22Rv1 (cell line): ENCODE measurements at regions not wholly inside any gene's neighbourhood (a gene's known extent, or its start where the extent isn't known, plus 50 kb on each side); places are given as distances from the start of the nearest gene placed in this dataset.

Source experiments
- ZFX ChIP-seq: fragments of 450-650 bp; IDR thresholded peaks from 2 replicates; pipeline ENCODE4 v1.6.1; 2017; ENCODE audit warnings: antibody characterized with exemption, borderline replicate concordance
- TF ChIP-seq, protein P1 (sequence below): fragments of 450-650 bp; IDR thresholded peaks from 2 replicates; pipeline ENCODE4 v1.5.1; 2017; ENCODE audit warnings: mild to moderate bottlenecking

DNA sequence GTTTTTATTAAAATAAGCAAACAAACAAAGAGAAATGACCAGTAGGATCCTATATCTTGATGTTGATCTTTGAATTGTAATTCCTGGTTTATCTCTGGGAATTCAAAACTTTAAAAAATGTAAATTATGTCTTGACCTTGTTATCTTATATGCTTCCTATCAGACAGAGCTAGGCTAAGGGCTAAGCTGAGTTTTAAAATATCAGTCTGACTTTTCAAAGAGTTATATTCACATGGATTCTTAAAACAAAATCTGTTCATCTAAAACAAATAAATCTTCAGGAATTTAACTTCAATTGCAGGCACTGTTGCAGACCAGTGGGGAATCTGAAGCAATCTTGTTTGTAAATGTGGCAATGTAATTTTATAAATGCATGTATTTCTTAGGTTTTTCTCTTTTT, 1144.1 kb downstream of the LRFN5 start:
- TF ChIP-seq, protein P1, sequence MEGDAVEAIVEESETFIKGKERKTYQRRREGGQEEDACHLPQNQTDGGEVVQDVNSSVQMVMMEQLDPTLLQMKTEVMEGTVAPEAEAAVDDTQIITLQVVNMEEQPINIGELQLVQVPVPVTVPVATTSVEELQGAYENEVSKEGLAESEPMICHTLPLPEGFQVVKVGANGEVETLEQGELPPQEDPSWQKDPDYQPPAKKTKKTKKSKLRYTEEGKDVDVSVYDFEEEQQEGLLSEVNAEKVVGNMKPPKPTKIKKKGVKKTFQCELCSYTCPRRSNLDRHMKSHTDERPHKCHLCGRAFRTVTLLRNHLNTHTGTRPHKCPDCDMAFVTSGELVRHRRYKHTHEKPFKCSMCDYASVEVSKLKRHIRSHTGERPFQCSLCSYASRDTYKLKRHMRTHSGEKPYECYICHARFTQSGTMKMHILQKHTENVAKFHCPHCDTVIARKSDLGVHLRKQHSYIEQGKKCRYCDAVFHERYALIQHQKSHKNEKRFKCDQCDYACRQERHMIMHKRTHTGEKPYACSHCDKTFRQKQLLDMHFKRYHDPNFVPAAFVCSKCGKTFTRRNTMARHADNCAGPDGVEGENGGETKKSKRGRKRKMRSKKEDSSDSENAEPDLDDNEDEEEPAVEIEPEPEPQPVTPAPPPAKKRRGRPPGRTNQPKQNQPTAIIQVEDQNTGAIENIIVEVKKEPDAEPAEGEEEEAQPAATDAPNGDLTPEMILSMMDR = no peak
- no peak for TF ChIP-seq ZFX
